Retina (tissue), 1 donor: ENCODE measurements at regions not wholly inside any gene's neighbourhood (a gene's known extent, or its start where the extent isn't known, plus 50 kb on each side); places are given as distances from the start of the nearest gene placed in this dataset.

Experiments used
- DNase-seq: peaks from one replicate; pipeline ENCODE4 v3.0.0-alpha.2; 2016

- no peak for DNase-seq
These were observed 448.1 kb downstream of the GATA3 start for GRCh38 chr10:8502573-8502972.

- DNase-seq, result peak; percentile 10
These were observed 450.0 kb downstream of the GATA3 start for GRCh38 chr10:8504499-8504898.

GRCh38 chr10:8507156-8507555, 452.7 kb downstream of the GATA3 start:
- DNase-seq, result no peak

GRCh38 chr10:8508882-8509281, 454.4 kb downstream of the GATA3 start:
- DNase-seq, result no peak

- no peak for DNase-seq
These were observed 456.0 kb downstream of the GATA3 start for GRCh38 chr10:8510471-8510870.

GRCh38 chr10:8511026-8511425, 456.5 kb downstream of the GATA3 start:
- DNase-seq, result no peak

- no peak for DNase-seq
These were observed 459.0 kb downstream of the GATA3 start for GRCh38 chr10:8513155-8514147.

- DNase-seq, result no peak
These were observed 465.9 kb downstream of the GATA3 start for GRCh38 chr10:8520382-8520781.

- no peak for DNase-seq
These were observed 473.3 kb downstream of the GATA3 start for GRCh38 chr10:8527773-8528172.

- DNase-seq, result no peak
These were observed 476.6 kb downstream of the GATA3 start for GRCh38 chr10:8531116-8531515.

GRCh38 chr10:8532647-8533046, 478.2 kb downstream of the GATA3 start:
- DNase-seq, result no peak

GRCh38 chr10:8533462-8533861, 479.0 kb downstream of the GATA3 start:
- no peak for DNase-seq

GRCh38 chr10:8534096-8534495, 479.6 kb downstream of the GATA3 start:
- no peak for DNase-seq

- no peak for DNase-seq
These were observed 480.4 kb downstream of the GATA3 start for GRCh38 chr10:8534891-8535290.

GRCh38 chr10:8539056-8539455, 484.6 kb downstream of the GATA3 start:
- no peak for DNase-seq

GRCh38 chr10:8543361-8544056, 489.0 kb downstream of the GATA3 start:
- no peak for DNase-seq

GRCh38 chr10:8544057-8544380, 489.5 kb downstream of the GATA3 start:
- no peak for DNase-seq

GRCh38 chr10:8544500-8544899, 490.0 kb downstream of the GATA3 start:
- no peak for DNase-seq

GRCh38 chr10:8554574-8554973, 500.1 kb downstream of the GATA3 start:
- DNase-seq, result no peak

- DNase-seq, result no peak
These were observed 501.8 kb downstream of the GATA3 start for GRCh38 chr10:8556321-8556720.

GRCh38 chr10:8563478-8563877, 509.0 kb downstream of the GATA3 start:
- DNase-seq, result no peak

- no peak for DNase-seq
These were observed 512.2 kb downstream of the GATA3 start for GRCh38 chr10:8566737-8567136.

- no peak for DNase-seq
These were observed 513.9 kb downstream of the GATA3 start for GRCh38 chr10:8568401-8568800.

GRCh38 chr10:8575620-8576019, 521.1 kb downstream of the GATA3 start:
- DNase-seq, result no peak
